ENCODE measurements at regions not wholly inside any gene's neighbourhood (a gene's known extent, or its start where the extent isn't known, plus 50 kb on each side); places are given as distances from the start of the nearest gene placed in this dataset.

- TF ChIP-seq CTCF (IDR thresholded peaks at IDR 0.05; ENCODE audit: low read depth, low read length): no peak
- no peak overlapping the region for H3K4me3 ChIP-seq (ENCODE audit: low read depth, low read length)
Measured at GRCh38 chr4:58214376-58214775, 1104.2 kb upstream of the IGFBP7 start.

- no peak for TF ChIP-seq CTCF (IDR thresholded peaks at IDR 0.05; ENCODE audit: low read depth, low read length)
- no peak overlapping the region for H3K4me3 ChIP-seq (ENCODE audit: low read depth, low read length)
Measured at GRCh38 chr4:58209551-58209950, 1099.4 kb upstream of the IGFBP7 start.

GRCh38 chr4:58209001-58209400 lies 1098.8 kb upstream of the IGFBP7 start:
- no peak overlapping the region for H3K4me3 ChIP-seq (ENCODE audit: low read depth, low read length)
- no peak for TF ChIP-seq CTCF (IDR thresholded peaks at IDR 0.05; ENCODE audit: low read depth, low read length)

- TF ChIP-seq CTCF (IDR thresholded peaks at IDR 0.05; ENCODE audit: low read depth, low read length): no peak
- no peak overlapping the region for H3K4me3 ChIP-seq (ENCODE audit: low read depth, low read length)
Measured at GRCh38 chr4:58205446-58206235, 1095.5 kb upstream of the IGFBP7 start.

- H3K4me3 ChIP-seq (ENCODE audit: low read depth, low read length): no peak overlapping the region
- TF ChIP-seq CTCF (IDR thresholded peaks at IDR 0.05; ENCODE audit: low read depth, low read length): no peak
Measured at GRCh38 chr4:58192217-58192616, 1082.0 kb upstream of the IGFBP7 start.

GRCh38 chr4:58191109-58191508 lies 1080.9 kb upstream of the IGFBP7 start:
- no peak overlapping the region for H3K4me3 ChIP-seq (ENCODE audit: low read depth, low read length)
- no peak for TF ChIP-seq CTCF (IDR thresholded peaks at IDR 0.05; ENCODE audit: low read depth, low read length)

GRCh38 chr4:58188316-58188715 lies 1078.1 kb upstream of the IGFBP7 start:
- TF ChIP-seq CTCF (IDR thresholded peaks at IDR 0.05; ENCODE audit: low read depth, low read length): no peak
- no peak overlapping the region for H3K4me3 ChIP-seq (ENCODE audit: low read depth, low read length)

All from WI38 (cell line).